ENCODE measurements at regions not wholly inside any gene's neighbourhood (a gene's known extent, or its start where the extent isn't known, plus 50 kb on each side); places are given as distances from the start of the nearest gene placed in this dataset.

DNA sequence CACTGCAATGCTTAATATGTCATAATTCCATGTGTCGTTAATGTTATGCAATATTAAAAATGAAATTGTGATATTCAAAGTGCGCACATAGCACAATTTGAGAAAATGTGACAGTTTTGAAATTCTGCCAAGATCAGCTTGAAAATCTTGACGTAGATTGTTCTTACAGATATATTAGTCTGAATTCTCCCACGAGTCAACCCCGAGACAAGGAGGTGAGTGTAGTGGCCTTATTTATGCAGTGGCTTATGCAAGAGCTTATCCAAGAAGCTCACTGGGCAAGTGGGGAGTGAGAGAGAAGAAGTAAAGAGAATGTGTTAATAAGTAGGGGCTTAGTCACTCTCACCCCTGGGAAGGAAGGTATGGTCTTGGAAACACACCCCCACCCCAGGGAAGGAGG is 286.1 kb upstream of the STS start:
- FAIRE-seq = no peak
- intact Hi-C loops (cut with DNase I) = no loop called here
- Histone ChIP-seq H3K36me3 (ENCODE audit: control insufficient read depth in 2 of 3, insufficient read depth in 3 of 3, low read length in 3 of 3) (no peaks in the 10 kb centered on the region), H3K4me3 (ENCODE audit: low read length in 3 of 3) (no peak overlapping the region), H3K9ac (ENCODE audit: low read length in 3 of 3) (no peak overlapping the region), H3K4me1 (ENCODE audit: control insufficient read depth in 2 of 3, insufficient read depth in 2 of 3, low read depth in 1 of 3, low read length in 3 of 3) (no peaks in the 10 kb centered on the region), H3K27me3 (ENCODE audit: control insufficient read depth, insufficient read depth, low read length) (no peaks in the 10 kb centered on the region), H3K27ac (ENCODE audit: low read depth in 2 of 2, low read length in 2 of 2) (no peak overlapping the region), H3K9me3 (ENCODE audit: control insufficient read depth in 2 of 3, insufficient read depth in 1 of 3, low read length in 3 of 3) (peaks cover 0 to 10% (median 0%) of the 10 kb centered on the region in 3 donors)
- TF ChIP-seq CTCF (IDR thresholded peaks at IDR 0.05; ENCODE audit: borderline replicate concordance, extremely low read depth, insufficient read depth) = no peak
- DNase-seq = no peak

GRCh38 chrX:6857749-6858148 is 289.8 kb upstream of the STS start:
- no peak overlapping the region for H3K9ac ChIP-seq (ENCODE audit: low read length in 3 of 3)

GRCh38 chrX:6856471-6856870 is 291.0 kb upstream of the STS start:
- no peak for DNase-seq

More at GRCh38 chrX:6857749-6858148, 289.8 kb upstream of the STS start:
- peaks cover 0 to 17% (median 0%) of the 10 kb centered on the region in 3 donors for H3K9me3 ChIP-seq (ENCODE audit: control insufficient read depth in 2 of 3, insufficient read depth in 1 of 3, low read length in 3 of 3)
- H3K36me3 ChIP-seq (ENCODE audit: control insufficient read depth in 2 of 3, insufficient read depth in 3 of 3, low read length in 3 of 3) = no peaks in the 10 kb centered on the region
- H3K27ac ChIP-seq (ENCODE audit: low read depth in 2 of 2, low read length in 2 of 2) = no peak overlapping the region
- no peak overlapping the region for H3K4me3 ChIP-seq (ENCODE audit: low read length in 3 of 3)
- intact Hi-C loops (cut with DNase I) = no loop called here
- DNase-seq = no peak
- TF ChIP-seq CTCF (IDR thresholded peaks at IDR 0.05; ENCODE audit: borderline replicate concordance, extremely low read depth, insufficient read depth) = no peak
- H3K27me3 ChIP-seq (ENCODE audit: control insufficient read depth, insufficient read depth, low read length) = no peaks in the 10 kb centered on the region
- H3K4me1 ChIP-seq (ENCODE audit: control insufficient read depth in 2 of 3, insufficient read depth in 2 of 3, low read depth in 1 of 3, low read length in 3 of 3) = no peaks in the 10 kb centered on the region
- FAIRE-seq = no peak

More at GRCh38 chrX:6856471-6856870, 291.0 kb upstream of the STS start:
- Histone ChIP-seq H3K36me3 (ENCODE audit: control insufficient read depth in 2 of 3, insufficient read depth in 3 of 3, low read length in 3 of 3) (no peaks in the 10 kb centered on the region), H3K27me3 (ENCODE audit: control insufficient read depth, insufficient read depth, low read length) (no peaks in the 10 kb centered on the region), H3K27ac (ENCODE audit: low read depth in 2 of 2, low read length in 2 of 2) (no peak overlapping the region), H3K4me1 (ENCODE audit: control insufficient read depth in 2 of 3, insufficient read depth in 2 of 3, low read depth in 1 of 3, low read length in 3 of 3) (no peaks in the 10 kb centered on the region), H3K9ac (ENCODE audit: low read length in 3 of 3) (no peak overlapping the region), H3K4me3 (ENCODE audit: low read length in 3 of 3) (no peak overlapping the region), H3K9me3 (ENCODE audit: control insufficient read depth in 2 of 3, insufficient read depth in 1 of 3, low read length in 3 of 3) (peaks cover 0 to 21% (median 0%) of the 10 kb centered on the region in 3 donors)
- intact Hi-C loops (cut with DNase I) = no loop called here
- FAIRE-seq = no peak
- no peak for TF ChIP-seq CTCF (IDR thresholded peaks at IDR 0.05; ENCODE audit: borderline replicate concordance, extremely low read depth, insufficient read depth)

All from kidney (tissue), 13 donors.